Prostate gland (tissue), 2 donors: ENCODE measurements at regions not wholly inside any gene's neighbourhood (a gene's known extent, or its start where the extent isn't known, plus 50 kb on each side); places are given as distances from the start of the nearest gene placed in this dataset.

Source experiments
- DNase-seq: peaks from one replicate; pipeline ENCODE4 v3.0.0-alpha.2; 2019; ENCODE audit warnings: low spot score
- H3K27ac ChIP-seq, 2 donors: fragments of 200-600 bp; sonication (generic); 2 replicates each; pipeline ENCODE4 v1.5.1; 2017 to 2019
- H3K27me3 ChIP-seq: fragments of 200-600 bp; sonication (generic); replicated peaks from 2 replicates; pipeline ENCODE4 v1.5.1; 2019; ENCODE audit not compliant: insufficient read depth
- H3K36me3 ChIP-seq, 2 donors: fragments of 200-600 bp; sonication (generic); 1 replicate in 1 of 2; 2 replicates in 1 of 2; pipeline versions ENCODE4 v1.5.1 to v1.8.1; 2017 to 2019
- H3K4me1 ChIP-seq: fragments of 200-600 bp; sonication (generic); replicated peaks from 2 replicates; pipeline ENCODE4 v1.5.1; 2019
- H3K4me3 ChIP-seq, 2 donors: fragments of 200-600 bp; sonication (generic); 2 replicates each; pipeline ENCODE4 v1.5.1; 2017 to 2019
- H3K9me3 ChIP-seq: fragments of 200-600 bp; sonication (generic); 2 replicates; pipeline ENCODE4 v1.5.1; 2017
- POLR2A ChIP-seq: fragments of 450-650 bp; IDR thresholded peaks from one replicate; pipeline ENCODE4 v1.6.1; 2016; ENCODE audit warnings: antibody characterized with exemption, mild to moderate bottlenecking
- POLR2AphosphoS5 ChIP-seq: sonication (generic); formaldehyde crosslinking; IDR thresholded peaks from one replicate; pipeline ENCODE4 v1.6.1; 2017; ENCODE audit warnings: antibody characterized with exemption
- WGBS: methylation state at CpG from one replicate; pipeline ENCODE4 v1.1.5; 2018; 5-methylcytosine and 5-hydroxymethylcytosine counted together
- intact Hi-C: fragments of 100-400 bp; cut with DNase I; formaldehyde crosslinking; loops from one replicate; pipeline ENCODE4 v1.14.2; 2022
- TF ChIP-seq, protein P1 (sequence below), 4 experiments: fragments of 200-600 bp in 2 of 4; fragments of 450-650 bp in 2 of 4; sonication (generic) in 2 of 4; IDR thresholded peaks; 1 replicate in 3 of 4; 2 replicates in 1 of 4; pipeline ENCODE4 v1.5.1; 2016 to 2019; ENCODE audit warnings: antibody characterized with exemption in 4 of 4, mild to moderate bottlenecking in 2 of 4, moderate library complexity in 2 of 4

DNA sequence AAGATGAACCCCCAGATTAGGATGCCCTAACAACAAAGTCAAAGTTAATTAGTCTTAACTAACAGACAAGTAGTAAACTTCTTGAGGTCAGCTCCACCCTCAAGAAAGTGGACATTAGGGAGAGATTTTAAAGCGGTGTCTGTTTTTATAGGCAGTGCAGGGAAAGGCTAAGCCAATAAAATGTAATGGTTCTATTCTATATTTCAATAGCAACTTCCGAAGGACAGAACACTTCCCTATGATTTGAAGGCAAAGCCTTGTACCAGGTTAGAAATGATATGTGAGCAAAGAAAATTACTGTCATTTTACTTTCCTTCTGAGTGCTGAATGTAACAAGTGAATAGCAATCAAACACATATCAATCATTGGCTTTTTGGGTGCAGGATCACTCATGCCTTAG lies 455.2 kb downstream of the ISL1 start:
- H3K4me3 ChIP-seq: no peak overlapping the region
- DNase-seq: no peak
- TF ChIP-seq POLR2A (no peak), POLR2AphosphoS5 (no peak)
- TF ChIP-seq, protein P1, sequence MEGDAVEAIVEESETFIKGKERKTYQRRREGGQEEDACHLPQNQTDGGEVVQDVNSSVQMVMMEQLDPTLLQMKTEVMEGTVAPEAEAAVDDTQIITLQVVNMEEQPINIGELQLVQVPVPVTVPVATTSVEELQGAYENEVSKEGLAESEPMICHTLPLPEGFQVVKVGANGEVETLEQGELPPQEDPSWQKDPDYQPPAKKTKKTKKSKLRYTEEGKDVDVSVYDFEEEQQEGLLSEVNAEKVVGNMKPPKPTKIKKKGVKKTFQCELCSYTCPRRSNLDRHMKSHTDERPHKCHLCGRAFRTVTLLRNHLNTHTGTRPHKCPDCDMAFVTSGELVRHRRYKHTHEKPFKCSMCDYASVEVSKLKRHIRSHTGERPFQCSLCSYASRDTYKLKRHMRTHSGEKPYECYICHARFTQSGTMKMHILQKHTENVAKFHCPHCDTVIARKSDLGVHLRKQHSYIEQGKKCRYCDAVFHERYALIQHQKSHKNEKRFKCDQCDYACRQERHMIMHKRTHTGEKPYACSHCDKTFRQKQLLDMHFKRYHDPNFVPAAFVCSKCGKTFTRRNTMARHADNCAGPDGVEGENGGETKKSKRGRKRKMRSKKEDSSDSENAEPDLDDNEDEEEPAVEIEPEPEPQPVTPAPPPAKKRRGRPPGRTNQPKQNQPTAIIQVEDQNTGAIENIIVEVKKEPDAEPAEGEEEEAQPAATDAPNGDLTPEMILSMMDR (IDR thresholded peaks at IDR 0.05): no peak
- intact Hi-C loops: no loop called here
- 47% methylated on average over 2 of the region's 2 CpGs for WGBS
- H3K9me3 ChIP-seq: no peaks in the 10 kb centered on the region
- no peak overlapping the region for H3K27ac ChIP-seq
- no peaks in the 10 kb centered on the region for H3K4me1 ChIP-seq
- no peaks in the 10 kb centered on the region for H3K36me3 ChIP-seq
- peaks cover under 1% of the 10 kb centered on the region for H3K27me3 ChIP-seq

DNA sequence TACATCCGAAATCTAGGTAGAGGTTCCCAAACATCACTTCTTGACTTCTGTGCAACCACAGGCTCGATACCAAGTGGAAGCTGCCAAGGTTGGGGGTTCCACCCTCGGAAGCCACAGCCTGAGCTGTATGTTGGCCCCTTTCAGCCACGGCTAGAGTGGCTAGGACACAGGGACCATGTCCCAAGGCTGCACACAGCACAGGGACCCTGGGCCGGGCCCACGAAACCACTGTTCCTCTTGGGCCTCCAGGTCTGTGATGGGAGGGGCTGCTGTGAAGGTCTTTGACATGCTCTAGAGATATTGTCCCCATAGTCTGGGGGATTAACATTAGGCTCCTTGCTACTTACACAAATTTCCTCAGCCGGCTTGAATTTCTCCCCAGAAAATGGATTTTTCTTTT lies 460.6 kb downstream of the ISL1 start:
- no peak for DNase-seq
- no peak for TF ChIP-seq POLR2A
- TF ChIP-seq POLR2AphosphoS5: no peak
- TF ChIP-seq, protein P1 (IDR thresholded peaks at IDR 0.05): no peak
- 96% methylated on average over 7 of the region's 7 CpGs for WGBS
- H3K27ac ChIP-seq: no peak overlapping the region
- peaks cover 2% of the 10 kb centered on the region for H3K27me3 ChIP-seq
- H3K4me1 ChIP-seq: no peaks in the 10 kb centered on the region
- no peaks in the 10 kb centered on the region for H3K9me3 ChIP-seq
- no peak overlapping the region for H3K4me3 ChIP-seq
- intact Hi-C loops: no loop called here
- H3K36me3 ChIP-seq: no peaks in the 10 kb centered on the region

DNA sequence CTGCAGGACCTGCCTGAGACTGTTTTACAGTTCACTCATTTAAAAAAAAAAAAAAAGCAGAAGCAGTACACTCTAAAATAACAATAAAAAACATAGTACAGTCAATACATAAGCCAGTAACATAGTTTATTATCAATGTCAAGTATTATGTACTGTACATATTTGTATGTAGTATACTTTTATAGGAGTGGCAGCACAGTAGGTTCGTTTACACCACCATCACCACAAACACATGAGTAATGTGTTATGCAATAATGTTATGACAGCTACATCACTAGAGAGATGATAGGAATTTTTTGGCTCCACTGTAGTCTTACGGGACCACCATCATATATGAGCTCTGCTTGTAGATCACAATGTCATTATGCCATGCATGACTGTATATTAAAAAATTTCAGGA lies 462.8 kb downstream of the ISL1 start:
- H3K27me3 ChIP-seq: peaks cover 2% of the 10 kb centered on the region
- intact Hi-C loops: no loop called here

GRCh38 chr5:51859624-51860023 lies 476.4 kb downstream of the ISL1 start:
- TF ChIP-seq POLR2AphosphoS5: no peak
- TF ChIP-seq POLR2A: no peak
- TF ChIP-seq, protein P1 (IDR thresholded peaks at IDR 0.05): no peak
- Histone ChIP-seq H3K27me3 (no peaks in the 10 kb centered on the region), H3K36me3 (no peaks in the 10 kb centered on the region), H3K4me3 (no peak overlapping the region), H3K27ac (no peak overlapping the region), H3K9me3 (no peaks in the 10 kb centered on the region), H3K4me1 (no peaks in the 10 kb centered on the region)
- DNase-seq: no peak
- intact Hi-C loops: no loop called here
- 90% methylated on average over 4 of the region's 4 CpGs for WGBS

More for the DNA sequence above, 462.8 kb downstream of the ISL1 start:
- H3K36me3 ChIP-seq: no peaks in the 10 kb centered on the region
- H3K9me3 ChIP-seq: no peaks in the 10 kb centered on the region
- no peak overlapping the region for H3K4me3 ChIP-seq
- 69% methylated on average over 2 of the region's 2 CpGs for WGBS
- TF ChIP-seq, protein P1 (IDR thresholded peaks at IDR 0.05): no peak
- TF ChIP-seq POLR2AphosphoS5 (no peak), POLR2A (no peak)
- no peak overlapping the region for H3K27ac ChIP-seq
- H3K4me1 ChIP-seq: no peaks in the 10 kb centered on the region
- DNase-seq: no peak

DNA sequence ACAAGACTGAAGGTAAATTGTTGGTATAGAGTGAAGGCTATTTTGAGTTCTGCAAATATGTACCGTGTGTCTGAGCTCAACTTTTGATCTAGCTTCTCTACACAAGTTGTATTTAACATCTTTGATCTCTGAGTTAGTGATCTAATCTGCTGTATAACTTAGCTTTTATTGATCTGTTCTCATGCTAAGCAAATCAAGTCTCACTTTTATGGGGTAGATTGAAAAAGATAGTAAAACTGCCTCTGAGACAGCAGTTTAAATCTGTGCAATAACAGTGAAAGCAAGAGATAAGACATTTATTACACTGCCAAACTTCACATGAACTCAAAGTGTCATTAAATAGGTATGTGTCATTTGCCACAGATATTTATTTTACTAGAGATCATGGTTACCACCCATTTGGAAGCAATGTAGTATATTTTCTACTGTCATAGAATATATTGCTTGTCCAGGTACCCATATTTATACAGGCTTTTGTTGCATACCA lies 477.3 kb downstream of the ISL1 start:
- 16% methylated on average over 1 of the region's 1 CpG for WGBS
- no peak for DNase-seq
- H3K27me3 ChIP-seq: no peaks in the 10 kb centered on the region
- H3K4me3 ChIP-seq: no peak overlapping the region
- H3K36me3 ChIP-seq: no peaks in the 10 kb centered on the region
- no peaks in the 10 kb centered on the region for H3K4me1 ChIP-seq
- intact Hi-C loops: no loop called here
- TF ChIP-seq, protein P1 (IDR thresholded peaks at IDR 0.05): no peak
- TF ChIP-seq POLR2AphosphoS5 (peak; percentile 76), POLR2A (no peak)
- no peak overlapping the region for H3K27ac ChIP-seq
- no peaks in the 10 kb centered on the region for H3K9me3 ChIP-seq
